ENCODE measurements at regions not wholly inside any gene's neighbourhood (a gene's known extent, or its start where the extent isn't known, plus 50 kb on each side); places are given as distances from the start of the nearest gene placed in this dataset.
"Not testable (repeated sequence)": the region's sequence is repeated elsewhere in the genome, so short reads cannot be mapped to it uniquely, and the experiment has no call there.

DNA sequence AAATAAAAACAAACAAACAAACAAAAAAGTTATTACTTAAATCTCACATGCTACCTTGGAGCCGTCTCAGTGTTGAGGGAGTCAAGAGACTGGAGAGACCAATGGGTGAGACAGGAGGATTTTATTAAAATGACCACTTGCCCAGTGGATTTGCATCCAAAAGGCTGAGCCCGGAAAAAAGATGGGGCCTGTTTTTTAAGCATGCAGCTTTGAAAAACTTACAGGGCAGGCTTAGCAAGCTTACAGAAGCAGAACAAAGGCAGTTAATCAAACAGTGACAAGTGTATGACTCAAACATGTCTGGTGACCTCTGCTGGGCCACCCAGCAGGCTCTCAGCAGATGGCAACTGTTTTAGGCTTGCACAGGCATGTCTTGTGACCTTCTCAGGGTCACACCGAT, 82.5 kb downstream of the POTEH start:
- intact Hi-C loops (cut with DNase I); DNase-seq: not testable (repeated sequence)

DNA sequence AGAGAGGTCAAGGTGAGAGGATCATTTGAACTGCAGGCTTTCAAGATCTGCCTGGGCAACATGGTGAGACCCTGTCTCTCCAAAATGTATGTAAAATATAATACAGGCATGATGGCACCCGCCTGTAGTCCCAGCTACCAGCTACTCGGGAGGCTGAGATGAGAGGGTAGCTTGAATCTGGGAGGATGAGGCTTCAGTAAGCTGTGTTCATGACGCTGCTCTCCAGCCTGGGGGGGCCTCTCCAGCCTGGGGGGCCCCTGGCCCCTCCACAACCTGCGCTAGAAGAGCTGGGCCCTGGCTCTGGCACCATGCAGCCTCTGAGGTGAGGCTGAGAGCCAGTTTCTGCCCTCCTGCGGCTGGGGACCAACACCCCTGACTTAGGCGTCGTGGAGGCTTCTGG, 85.3 kb downstream of the POTEH start:
- peak in 3 of 10 donors; percentile 28 to 64 (median 56) for DNase-seq
- intact Hi-C loops (cut with DNase I): not testable (repeated sequence)

DNA sequence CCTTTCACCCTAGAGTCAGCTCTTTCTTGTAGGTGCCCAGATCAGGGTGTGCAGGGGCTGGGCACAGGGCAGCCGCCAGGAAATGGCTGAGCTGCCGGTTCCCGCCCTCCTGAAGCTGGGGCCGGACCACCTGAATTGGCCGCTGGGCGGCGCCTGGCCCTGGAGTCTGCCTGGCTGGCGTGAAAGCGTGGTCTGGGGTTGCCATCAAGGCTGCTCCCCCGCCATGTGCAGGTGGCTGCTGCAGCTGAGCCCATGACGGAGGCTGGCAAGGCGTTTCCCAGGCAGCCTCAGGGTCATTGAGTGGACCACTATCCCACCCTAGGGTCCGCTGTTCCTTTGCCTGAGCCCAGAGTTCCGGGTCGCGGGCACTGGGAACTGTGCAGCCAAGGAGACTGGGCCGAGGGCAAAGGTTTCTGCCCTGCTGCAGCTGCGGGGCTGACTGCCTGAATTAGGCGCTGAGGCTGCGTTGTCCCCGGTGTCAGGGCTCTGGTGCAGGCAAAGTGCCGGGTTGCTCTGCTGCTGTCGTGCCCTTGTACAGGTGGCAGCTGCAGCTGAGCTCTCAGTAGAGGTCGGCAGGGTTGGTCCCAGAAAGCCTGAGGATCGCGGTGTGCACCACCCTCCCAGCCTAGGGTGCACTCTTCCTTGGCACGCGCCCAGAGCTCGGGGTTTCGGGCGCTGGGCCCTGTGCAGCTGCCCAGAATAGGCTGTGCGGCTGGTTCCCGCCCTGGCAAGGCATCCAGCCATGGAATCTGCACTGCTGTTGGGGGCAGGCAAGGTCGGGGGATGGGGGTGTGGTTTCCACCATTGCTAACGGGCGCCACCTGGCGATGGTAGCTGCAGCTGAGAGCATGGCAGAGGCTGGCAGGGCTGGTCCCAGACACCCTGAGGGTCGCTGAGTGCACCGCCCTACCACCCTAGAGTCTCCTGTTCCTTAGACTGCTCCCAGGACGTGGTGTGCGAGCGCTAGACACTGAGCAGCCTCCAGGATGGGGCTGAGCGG, 86.1 kb downstream of the POTEH start:
- intact Hi-C loops (cut with DNase I): not testable (repeated sequence)

DNA sequence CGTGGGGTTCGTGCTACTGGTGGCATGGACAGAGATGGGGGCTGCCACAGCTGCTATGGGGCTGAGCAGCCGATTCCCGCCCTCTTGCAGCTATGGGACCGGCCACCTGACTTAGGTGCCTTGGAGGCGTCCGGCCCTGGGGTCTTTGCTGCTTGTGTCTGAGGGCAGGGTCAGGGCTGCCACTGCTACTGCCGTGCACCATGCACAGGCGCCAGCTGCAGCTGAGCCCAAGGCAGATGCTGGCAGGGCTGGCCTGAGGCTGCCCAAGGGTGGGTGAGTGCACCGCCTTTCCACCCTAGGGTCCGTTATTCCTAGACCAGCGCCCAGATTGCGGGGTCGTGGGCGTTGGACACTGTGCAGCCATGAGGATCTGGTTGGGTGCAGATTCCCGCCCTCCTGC, 86.9 kb downstream of the POTEH start:
- peak in 2 of 10 donors; percentile 10 to 46 for DNase-seq
- intact Hi-C loops (cut with DNase I): not testable (repeated sequence)

More for the DNA sequence above, 86.1 kb downstream of the POTEH start:
- DNase-seq: peak in 3 of 10 donors; percentile 77 to 84 (median 82)

DNA sequence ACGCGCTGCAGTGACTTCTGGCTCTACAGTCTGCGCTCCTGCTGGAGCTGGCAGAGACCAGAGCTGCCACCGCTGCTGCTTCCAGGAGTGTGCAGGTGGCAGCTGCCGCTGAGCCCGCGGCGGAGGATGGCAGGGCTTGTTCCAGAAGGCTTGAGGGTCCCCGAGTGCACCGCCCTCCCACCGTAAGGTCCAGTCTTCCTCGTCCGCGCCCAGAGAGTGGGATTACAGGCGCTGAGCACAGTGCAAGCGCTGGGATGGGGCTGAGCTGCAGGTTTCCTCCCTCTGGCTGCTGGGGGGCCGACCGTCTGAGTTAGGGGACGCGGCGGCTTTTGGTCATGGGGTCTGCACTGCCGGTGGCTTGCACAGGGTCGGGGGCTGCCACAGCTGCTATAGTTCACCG, 87.3 kb downstream of the POTEH start:
- intact Hi-C loops (cut with DNase I); DNase-seq: not testable (repeated sequence)

DNA sequence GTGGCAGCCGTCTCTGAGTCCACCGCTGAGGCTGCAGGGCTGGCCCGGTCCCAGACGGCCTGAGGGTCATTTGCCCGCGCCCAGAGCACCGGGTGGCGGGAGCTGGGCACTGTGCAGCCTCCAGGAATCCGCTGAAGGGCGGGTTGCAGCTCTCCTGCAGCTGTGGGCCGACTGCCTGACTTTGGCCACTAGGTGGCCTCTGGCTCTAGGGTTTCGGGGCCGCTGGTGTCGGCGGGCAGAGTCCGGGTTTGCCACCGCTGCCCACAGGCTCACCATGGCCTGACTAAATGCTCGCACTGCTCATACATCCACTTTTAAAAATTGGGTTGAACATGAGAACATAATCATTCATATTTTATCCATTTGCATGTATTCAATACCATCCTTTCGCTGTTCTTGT, 87.7 kb downstream of the POTEH start:
- peak in 1 of 10 donors; percentile 17 for DNase-seq
- intact Hi-C loops (cut with DNase I): not testable (repeated sequence)

DNA sequence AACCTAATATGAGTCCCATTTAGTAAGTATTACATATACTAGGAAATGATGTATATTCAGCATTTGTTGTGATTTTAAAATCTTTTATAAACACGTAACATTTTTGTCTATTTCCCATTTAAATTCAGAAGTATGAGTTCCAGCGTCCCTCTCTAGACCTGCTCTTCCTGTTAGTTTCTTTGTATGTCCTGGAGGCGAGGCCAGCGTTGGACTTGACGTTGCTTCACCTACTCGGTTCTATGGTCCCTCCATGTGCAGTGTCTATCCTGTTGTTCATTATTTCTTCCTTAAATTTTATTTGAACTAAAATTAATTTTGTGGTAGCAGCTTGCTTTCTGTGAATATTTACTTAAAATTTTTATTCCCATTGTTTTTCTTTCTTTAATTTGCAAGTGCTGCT, 88.5 kb downstream of the POTEH start:
- intact Hi-C loops (cut with DNase I): not testable (repeated sequence)
- DNase-seq: peak in 3 of 10 donors; percentile 18 to 66 (median 60)

DNA sequence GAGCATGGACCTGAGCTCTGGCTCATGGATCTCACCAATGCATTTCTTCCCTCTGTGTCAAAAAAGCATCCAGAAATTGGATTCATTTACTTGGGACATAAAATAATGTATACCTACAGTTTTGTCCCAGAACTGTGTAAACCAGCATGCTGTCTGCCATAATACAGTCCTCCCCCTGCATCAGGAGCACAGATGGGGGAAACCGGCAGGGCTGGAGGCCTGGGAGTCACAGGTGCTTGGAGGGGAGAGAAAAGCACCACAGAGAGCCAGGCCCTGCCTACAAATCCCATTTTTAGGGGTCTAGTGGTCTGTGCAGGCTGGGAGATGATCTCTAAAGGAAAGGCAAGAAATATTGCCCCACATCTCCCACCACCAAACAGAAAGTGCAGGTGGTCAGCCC, 91.8 kb downstream of the POTEH start:
- DNase-seq: peak in 1 of 10 donors; percentile 5
- intact Hi-C loops (cut with DNase I): not testable (repeated sequence)

DNA sequence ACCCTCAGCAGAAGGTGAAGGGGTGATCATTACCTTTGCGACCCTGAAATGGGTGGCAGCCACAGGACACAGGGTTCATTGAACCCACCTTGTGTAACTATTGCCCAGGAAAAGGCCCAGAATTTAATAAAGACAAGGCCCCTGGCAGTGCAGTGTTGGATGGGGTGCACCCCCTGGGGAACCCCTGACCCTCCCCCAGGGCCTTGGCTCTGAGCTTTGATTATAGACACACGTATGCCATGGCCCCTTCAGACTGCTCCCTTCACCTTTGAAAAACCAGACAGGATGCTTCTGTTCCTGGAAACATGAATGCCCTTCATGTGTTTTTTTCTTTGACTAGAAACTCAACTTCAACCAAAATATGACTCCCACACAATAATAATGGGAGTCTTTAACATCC, 93.1 kb downstream of the POTEH start:
- intact Hi-C loops (cut with DNase I); DNase-seq: not testable (repeated sequence)

DNA sequence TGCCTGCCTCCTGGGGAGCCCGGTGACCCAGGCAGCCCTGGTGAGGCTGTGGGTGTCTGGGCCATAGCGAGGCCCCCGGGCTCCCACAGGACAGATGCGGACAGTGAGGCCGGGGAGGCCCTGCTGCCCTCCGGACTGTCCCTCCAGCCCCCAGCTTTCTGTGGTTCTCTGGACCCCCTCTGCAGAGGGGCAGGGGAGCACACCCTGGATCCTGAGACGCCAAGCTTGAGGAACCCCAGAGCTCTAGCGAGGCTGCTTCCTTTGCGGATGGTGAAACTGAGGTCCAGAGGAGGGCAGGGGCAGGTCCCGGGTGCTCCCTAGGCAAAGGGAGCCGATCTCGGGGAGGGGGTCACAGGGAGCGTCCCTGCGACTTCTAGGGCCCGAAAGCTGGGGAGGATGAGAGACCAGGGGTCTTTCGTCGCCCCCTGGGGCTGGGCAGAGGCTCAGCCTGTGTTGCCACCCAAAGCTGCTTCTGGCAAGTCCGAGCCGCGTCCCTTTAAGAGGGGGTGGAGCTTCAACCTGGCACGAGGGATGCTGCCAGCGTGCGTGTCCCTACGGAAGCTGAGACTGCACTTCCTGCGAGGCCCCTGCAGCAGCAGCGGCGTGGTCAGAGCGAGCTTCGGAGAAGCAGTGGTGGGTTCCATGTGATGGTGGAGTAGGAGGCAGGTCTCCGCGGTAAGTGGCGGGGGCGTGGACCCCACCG, 94.7 kb downstream of the POTEH start:
- DNase-seq; intact Hi-C loops (cut with DNase I): not testable (repeated sequence)

DNA sequence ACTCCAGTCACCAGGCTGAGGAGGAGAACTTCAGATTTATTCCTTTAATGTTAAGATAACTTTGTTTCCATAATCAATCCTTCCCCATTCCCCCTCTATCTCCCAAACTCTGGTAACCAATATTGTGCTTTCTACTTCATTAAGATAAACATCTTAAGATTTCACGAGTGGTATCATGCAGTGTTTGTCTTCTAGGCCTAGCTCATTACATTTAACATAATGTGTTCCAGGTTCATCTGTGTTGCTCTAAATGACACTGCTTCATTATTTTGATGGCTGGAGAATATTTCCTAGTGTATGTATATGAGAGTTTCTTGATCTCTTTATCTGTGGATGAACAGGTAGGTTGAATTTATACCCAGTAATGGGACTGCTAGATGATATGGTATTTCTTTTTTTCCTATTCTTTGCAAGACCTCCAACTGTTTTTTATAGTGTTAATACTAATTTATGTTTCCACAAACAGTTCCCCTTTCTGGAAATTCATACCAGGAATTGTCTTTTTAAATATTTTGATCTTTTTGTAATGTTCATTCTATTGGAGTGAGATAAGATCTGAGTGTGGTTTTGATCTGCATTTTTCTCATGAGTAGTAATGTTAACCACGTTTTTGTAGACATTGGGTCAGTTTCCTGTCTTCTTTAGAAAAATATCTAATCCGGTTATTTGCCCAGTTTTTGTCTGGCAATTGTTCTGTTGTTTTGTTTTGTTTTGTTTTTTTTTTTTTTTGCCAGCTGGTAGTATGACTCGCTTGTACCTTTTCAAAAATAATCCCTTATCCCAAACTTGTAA, 97.3 kb downstream of the POTEH start:
- intact Hi-C loops (cut with DNase I): not testable (repeated sequence)

DNA sequence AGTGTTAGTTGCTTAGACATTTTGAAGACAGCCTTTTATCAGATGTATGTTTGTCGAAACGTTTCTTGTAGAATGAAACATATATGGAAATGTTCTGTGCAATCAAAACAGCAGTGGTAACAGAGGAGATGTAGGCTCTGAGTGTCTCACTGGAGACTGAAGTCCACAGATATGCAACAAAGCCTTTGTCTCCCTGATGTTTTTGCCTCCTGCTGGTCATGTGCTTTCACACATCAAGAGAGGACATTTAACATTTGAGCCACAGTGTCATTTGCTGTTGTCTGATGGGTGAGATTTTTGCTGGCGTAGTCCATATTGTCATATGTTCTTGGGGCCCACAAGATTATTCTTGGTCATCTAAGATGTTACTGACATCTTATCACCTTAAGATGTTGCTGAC, 101.7 kb downstream of the POTEH start:
- intact Hi-C loops (cut with DNase I); DNase-seq: not testable (repeated sequence)

More for the DNA sequence above, 97.3 kb downstream of the POTEH start:
- not testable (repeated sequence) for DNase-seq

DNA sequence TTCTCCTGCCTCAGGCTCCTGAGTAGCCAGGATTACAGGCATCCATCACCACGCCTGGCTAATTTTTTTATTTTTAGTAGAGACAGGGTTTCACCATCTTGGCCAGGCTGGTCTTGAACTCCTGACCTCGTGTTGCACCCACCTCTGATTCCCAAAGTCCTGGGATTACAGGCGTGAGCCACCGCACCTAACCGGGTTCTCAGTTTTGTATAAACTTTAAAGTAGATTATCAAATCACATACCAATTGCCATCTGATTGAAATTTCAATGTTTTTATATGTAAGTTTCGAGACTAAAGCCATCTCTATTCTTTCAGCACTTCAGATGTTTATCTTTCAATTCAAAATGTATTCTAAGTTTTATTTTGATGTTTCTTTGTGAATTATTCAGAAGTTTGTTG, 110.1 kb downstream of the POTEH start:
- intact Hi-C loops (cut with DNase I): not testable (repeated sequence)
- peak in 1 of 10 donors; percentile 51 for DNase-seq

DNA sequence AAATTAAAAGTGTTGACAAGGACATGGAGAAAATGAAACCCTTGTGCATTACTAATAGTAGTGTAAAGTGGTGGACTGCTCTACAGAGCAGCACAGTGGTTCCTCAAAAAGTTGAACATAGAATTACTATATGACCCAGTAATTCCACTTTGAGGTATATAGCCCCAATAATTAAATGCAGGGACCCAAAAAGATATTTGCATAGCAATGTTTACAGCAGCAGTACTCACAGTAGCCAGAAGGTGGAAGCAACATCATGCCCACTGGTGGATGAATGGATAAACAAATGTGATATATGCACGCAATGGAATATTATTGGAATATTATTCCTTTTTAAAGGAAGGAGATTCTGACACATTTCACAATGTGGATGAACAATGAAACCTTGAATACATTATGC, 121.3 kb downstream of the POTEH start:
- peak in 1 of 10 donors; percentile 30 for DNase-seq
- intact Hi-C loops (cut with DNase I): not testable (repeated sequence)

DNA sequence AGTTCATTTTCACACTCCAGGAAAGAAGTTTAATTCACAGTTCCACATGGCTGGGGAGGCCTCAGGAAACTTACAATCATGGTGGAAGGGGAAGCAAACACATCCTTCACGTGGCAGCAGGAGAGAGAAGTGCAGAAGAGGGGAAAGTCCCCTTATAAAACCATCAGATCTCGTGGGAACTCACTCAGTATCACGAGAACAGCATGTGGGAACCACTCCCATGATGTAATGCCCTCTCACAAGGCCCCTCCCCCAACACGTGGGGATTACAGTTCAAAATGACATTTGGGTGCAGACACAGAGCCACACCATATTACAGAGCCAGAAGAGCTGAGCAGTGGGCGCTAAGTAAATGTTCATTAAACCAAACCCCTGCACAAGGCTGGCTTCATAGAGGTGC, 126.0 kb downstream of the POTEH start:
- intact Hi-C loops (cut with DNase I); DNase-seq: not testable (repeated sequence)

DNA sequence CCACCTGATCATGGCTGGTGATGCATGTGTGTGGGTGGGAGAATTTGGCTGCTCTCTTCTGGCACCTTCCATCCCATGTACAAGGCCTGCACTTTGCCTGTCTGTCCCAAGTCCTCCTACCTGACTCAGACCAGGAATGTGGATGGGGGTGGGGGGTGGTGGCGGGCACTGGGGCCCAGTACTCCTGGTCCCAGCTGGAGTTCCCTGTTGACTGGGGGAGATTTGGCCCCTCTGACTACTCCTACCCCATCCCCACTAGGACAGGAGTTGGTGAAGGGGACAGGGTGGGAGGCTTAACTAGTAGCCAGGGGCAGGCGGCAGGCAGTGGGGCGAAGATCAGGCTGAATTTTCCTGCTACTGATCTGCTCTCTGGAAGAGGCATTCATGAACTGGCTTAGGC, 126.6 kb downstream of the POTEH start:
- intact Hi-C loops (cut with DNase I): not testable (repeated sequence)
- DNase-seq: peak in 2 of 10 donors; percentile 15 to 35

DNA sequence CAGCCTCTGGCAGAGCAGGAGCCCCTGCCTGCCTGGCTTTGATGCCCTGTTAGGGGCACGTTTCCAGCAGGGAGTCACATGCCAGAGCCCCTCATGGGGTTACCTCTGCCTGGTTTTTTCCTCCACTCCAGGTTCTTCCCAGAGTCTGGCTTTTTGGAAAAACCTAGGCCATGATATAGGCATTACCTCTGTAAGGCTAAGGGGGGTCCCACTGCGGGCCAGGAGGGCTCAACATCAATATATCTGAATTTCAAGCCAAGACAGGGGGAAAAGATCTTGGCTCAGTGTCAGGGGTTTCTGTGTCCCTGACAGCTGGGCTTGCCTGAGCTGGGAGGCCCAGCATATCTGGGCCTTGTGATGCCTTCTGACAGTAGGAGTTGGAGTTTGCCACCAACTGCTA, 127.4 kb downstream of the POTEH start:
- intact Hi-C loops (cut with DNase I): not testable (repeated sequence)
- DNase-seq: peak in 3 of 10 donors; percentile 1 to 14 (median 6)

DNA sequence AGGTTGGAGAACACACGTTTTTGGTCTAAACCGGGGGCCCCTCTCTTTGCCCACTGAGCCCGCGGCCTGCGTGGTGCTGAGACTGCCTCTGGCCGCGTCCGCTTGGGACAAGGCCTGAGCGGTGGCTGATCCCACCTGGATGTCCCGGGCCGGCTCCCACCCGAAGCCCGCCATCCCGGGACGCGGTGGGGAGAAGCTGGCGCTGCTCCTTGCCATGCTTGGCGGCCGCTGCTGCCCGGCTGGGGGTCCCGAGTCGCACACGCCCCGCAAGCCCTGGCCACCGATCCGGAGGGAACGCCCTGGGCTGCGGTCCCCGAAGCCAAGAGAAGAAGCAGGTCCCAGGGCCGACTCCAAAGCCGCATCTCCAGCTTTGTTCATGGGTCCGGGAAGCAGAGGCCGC, 130.1 kb downstream of the POTEH start:
- intact Hi-C loops (cut with DNase I): not testable (repeated sequence)
- peak in 4 of 10 donors; percentile 3 to 43 (median 22) for DNase-seq

DNA sequence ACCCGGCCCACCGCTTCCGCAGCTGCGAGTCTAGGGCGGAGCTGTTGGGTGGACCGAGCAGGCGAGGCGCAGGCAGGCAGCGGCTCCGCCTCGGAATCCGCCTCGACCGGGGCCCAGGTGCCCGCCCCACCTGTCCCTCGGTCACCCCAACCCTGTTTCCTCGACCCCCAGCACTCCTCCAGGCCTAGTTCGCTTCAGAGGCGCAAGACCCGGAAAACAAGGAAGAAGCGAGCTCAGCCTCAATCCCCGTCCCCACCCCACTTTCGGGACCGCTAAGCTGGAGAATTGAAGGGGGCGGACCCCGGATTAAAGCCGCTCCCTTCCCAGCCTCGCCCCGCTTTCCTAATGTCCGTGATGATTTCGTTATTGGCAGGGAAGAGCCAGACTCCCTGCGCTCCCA, 131.3 kb downstream of the POTEH start:
- intact Hi-C loops (cut with DNase I): not testable (repeated sequence)
- peak in 3 of 10 donors; percentile 6 to 59 (median 11) for DNase-seq

DNA sequence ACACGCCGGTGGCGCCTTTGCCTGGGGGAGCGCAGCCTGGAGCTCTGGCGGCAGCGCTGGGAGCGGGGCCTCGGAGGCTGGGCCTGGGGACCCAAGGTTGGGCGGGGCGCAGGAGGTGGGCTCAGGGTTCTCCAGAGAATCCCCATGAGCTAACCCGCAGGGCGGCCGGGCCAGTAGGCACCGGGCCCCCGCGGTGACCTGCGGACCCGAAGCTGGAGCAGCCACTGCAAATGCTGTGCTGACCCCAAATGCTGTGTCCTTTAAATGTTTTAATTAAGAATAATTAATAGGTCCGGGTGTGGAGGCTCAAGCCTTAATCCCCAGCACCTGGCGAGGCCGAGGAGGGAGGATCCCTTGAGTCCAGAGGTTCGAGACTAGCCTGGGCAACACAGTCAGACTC, 132.2 kb downstream of the POTEH start:
- intact Hi-C loops (cut with DNase I): not testable (repeated sequence)
- DNase-seq: peak in 3 of 10 donors; percentile 18 to 59 (median 20)
